GM18505 (cell line): ENCODE measurements at regions not wholly inside any gene's neighbourhood (a gene's known extent, or its start where the extent isn't known, plus 50 kb on each side); places are given as distances from the start of the nearest gene placed in this dataset.
"Not testable (repeated sequence)": the region's sequence is repeated elsewhere in the genome, so short reads cannot be mapped to it uniquely, and the experiment has no call there.

Experiments
- ATAC-seq: cut with Tn5 transposase; IDR thresholded peaks from one replicate; pipeline ENCODE4 v1.9.1; 2021; ENCODE audit not compliant: unreplicated experiment
- POLR2A ChIP-seq: IDR thresholded peaks from 4 replicates; pipeline ENCODE4 v1.6.1; 2011; ENCODE audit warnings: borderline replicate concordance; ENCODE audit not compliant: insufficient read depth, insufficient read length; ENCODE audit errors: extremely low read depth

DNA sequence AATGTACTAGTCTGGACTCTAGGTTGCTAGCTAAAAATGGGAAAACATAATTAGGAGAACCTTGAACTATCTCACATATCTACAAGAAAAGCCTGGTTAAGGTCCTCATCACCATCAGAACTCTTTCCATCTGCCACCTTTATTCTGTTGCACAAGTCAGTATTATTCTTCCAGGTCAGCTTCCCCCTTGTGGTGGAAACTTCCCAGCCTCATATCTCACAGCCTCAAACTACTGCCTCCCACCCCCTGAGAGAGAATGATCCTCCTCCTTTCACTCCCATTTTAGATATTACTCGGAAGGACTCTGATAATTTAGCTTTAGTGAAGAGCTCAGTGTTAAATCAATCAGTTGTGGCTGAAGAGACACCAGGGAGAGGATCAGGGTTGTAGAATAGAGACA lies 197.3 kb downstream of the ZNF92 start:
- not testable (repeated sequence) for ATAC-seq

DNA sequence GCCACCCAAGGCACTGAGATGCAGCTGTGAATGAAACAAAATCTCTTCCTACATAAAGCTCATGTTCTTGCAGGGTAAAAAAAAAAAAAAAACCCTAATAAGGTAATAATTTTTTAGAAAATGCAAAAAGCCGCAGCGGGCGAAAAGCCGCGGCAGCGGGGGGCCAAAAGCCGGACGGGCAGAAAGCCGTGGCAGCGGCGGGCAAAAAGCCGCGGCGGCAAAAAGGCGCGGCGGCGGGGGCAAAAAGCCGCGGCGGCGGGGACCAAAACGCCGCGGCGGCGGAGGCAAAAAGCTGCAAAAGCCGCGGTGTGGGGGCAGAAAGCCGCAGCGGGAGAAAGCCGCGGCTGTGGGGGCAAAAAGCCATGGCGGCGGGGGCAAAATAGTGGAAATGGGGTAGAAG lies 198.9 kb downstream of the ZNF92 start:
- not testable (repeated sequence) for ATAC-seq

DNA sequence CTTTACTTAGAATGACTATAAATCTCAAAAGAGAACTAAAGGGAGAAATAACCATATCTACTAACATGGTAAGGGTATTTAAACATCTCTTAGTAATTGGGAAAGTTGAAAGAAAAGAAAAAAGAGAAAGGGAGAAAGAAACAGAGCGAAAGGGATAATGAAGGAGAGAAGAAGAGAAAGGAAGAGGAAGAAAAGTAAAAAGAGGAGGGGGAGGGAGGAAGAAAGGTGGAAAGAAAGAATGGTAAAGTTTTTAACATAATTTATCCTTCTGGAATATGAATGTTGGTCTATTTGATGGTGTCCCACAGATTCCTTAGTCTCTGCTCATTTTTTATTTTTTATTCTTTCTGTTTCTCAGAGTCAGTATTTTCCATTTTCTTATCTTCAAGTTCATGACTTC lies 202.7 kb downstream of the ZNF92 start:
- not testable (repeated sequence) for ATAC-seq

DNA sequence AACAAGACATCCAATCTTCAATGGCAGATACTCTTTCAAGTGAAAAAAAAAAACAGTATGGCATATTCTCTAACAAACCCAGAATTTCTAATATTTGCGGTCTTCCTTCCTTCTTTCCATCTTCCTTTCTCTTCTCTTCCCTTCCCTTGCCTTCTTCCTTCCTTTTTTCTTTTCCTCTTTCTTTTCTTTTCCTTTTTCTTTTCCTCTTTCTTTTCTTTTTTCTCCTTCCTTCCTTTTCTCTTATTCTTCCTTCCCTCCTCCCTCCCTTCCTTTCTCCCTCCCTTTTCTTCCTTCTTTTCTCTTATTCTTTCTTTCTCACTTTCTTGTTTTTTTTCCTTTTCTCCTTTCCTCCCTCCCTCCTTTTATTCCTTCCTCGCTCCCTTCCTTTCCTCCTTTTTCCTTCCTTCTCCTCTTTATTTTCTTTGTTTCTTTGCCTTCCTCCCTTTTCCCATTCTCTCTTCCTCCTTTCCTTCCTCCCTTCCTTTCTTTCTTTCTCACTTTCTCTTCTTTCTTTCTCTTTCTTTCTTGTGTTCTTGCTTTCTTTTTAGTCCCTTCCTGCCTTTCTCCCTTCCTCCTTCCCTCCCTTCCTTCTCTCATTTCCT lies 209.0 kb downstream of the ZNF92 start:
- not testable (repeated sequence) for ATAC-seq

DNA sequence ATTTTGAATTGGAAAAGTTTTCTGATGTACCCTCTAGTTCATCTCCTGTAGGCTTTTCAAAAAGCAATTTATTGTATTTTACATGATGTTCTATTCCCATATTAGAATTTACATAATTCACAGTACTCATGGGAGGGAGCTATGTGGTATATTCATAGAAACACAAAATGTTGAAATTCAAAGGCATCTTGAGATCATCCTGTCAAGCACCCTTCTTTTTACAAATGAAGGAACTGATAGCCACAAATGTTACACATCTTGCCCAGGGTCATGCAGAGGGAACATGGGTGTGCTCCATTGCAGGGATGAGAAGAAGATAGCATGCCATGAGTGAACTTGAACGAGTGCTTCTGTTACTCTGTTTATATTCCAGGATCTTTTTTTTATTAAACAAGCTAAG lies 228.8 kb downstream of the ZNF92 start:
- ATAC-seq = not testable (repeated sequence)

DNA sequence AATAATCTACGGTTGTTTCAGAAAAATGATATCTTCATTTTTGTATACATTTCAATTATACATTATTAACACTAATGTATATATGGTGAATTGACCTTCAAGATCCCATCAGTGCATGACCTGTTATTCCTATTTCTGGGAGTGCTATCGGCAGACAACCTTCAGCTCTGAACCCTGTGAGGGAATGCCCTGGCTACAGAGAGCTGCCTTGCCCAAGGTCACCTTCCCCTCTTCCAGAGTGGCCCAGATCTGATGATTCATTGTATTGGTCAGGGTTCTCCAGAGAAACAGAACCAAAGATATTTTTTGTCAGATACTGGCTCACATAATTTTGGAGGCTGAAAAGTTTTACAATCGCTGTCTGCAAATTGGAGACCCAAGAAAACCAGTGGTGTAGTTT lies 235.5 kb downstream of the ZNF92 start:
- no peak for ATAC-seq

DNA sequence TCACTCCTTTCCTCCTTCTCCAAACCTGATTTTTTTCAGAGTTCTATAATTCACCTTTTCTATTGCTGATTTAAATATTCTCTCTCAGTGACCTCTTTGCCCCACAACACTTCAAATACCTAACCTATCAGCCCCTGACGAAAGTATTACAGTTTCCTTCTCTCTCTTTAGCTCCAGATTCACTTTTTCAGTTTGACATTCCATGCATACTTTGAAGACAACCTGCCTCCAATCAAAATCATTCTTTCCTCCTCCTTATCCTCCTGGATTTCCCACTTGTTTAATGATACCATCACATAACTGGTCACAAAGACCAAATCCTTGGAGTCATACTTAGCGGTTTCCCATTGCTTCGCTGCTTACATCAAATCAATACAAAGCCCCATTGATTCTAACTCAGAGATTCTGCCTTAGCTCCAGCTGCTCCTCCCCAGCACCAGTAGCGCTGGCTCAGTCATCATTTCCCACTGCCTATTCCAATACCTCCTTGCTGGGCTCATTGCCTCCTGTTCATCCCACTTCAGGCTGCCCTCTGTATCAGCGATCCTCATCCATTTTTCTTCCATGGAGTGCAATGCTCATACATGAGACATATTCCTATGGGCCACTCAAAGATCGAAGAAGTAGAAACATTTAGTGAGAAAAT lies 240.1 kb downstream of the ZNF92 start:
- not testable (repeated sequence) for ATAC-seq

More for the DNA sequence above, 235.5 kb downstream of the ZNF92 start:
- no peak for TF ChIP-seq POLR2A

DNA sequence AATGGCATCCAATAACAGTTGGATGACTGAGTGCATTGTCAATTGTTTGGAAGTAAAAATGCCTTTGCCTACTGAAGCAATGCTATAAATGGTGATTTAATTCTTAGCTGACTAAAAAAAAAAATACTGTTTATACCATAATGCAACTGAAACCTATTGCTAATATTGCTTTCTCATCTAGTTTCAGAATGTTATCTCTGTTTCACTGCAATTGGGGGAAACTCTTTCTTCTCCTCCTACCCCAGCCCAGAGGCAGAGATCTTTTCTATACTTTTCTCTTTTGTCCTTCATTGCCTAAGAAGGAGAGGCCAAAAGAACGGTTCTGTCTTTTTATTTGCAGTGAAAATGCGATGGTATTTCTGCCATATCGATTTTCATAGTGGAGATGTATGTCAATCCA lies 242.5 kb downstream of the ZNF92 start:
- not testable (repeated sequence) for ATAC-seq

DNA sequence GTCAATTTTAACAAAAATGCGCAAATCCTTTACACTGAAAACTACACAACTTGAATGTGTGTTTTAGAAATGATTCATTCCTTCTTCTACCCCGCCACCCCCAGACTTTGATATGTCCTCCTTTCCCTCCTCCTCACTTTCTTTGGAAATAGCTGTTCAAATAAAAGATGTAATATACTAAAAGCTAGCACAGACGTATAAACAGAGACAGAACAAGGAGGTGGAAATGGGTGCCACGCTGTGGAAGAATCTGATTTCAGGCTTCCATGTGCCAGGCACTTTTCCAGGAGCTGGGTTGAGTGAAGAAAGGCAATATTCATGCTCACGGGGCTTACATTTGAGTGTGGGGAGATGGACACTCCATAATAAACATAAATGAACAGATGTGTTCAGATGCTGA lies 246.6 kb downstream of the ZNF92 start:
- not testable (repeated sequence) for ATAC-seq

DNA sequence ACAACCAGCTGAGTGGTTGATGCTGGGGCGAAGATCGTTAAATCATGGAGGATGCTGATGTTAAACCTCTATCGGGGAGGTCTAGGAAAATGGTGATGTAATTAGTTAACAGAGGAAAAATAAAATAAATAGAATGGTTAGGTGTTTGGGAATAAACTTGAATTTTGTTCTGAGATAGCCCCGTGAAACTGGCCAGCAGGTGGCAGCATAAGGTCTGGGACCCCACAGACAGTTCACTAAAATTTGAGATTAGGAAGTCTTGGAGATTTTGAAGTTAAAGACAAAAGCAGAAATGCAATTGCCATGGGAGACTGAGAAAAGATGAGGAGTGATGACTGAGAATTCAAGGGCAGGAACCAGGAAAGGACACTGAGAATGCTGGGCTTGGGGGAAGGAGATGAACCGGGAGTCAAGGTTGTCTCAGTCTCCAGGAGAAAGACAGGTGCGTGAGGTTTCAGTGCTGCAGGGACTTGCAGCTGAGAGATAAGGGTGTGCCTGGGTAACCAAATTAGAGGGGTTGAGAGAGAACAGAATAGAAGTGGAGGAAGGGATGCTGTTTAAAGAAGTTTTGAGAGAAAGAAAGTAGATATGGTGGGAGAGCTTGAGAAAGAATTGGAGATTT lies 248.0 kb downstream of the ZNF92 start:
- not testable (repeated sequence) for ATAC-seq

DNA sequence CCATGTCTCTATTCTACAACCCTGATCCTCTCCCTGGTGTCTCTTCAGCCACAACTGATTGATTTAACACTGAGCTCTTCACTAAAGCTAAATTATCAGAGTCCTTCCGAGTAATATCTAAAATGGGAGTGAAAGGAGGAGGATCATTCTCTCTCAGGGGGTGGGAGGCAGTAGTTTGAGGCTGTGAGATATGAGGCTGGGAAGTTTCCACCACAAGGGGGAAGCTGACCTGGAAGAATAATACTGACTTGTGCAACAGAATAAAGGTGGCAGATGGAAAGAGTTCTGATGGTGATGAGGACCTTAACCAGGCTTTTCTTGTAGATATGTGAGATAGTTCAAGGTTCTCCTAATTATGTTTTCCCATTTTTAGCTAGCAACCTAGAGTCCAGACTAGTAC lies 241.6 kb upstream of the VKORC1L1 start:
- not testable (repeated sequence) for ATAC-seq

DNA sequence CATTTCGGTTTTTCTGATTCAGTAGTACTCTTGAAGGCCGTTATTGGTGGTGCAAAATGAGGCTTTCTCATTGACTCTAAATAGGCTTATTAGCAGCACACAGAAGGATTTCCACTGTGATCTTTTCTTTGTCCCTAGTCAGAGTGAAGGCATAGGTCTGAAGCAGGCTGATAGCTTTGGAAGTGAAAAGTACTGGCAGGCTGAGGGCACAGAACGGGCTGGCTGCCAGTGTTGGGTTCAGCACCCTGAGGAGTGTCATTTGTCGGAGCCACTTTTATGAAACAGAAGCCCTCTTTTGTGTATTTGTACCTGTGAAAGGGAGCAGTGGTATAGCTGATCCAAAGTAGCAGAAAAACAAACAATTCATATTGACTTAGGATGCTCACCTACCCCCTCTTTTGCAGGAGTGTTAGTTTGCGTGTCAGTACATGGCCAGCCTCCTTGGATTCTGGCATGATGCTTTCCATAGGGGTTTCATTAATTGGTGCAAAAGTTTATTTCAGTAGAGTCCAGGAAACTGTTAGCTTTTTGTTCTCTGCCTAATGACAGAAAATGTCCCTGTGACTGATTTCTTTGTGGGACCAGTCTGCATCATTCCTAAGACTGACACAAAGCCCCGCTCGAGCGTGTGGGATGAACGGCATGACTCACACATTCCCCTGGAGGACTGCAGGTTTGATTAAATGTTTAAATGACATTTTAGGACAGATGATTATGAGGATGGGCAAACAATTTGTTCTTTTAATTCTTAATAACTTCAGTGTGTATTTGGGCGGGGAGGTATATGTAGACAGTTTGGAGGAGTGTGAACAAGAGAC lies 239.1 kb upstream of the VKORC1L1 start:
- not testable (repeated sequence) for ATAC-seq

DNA sequence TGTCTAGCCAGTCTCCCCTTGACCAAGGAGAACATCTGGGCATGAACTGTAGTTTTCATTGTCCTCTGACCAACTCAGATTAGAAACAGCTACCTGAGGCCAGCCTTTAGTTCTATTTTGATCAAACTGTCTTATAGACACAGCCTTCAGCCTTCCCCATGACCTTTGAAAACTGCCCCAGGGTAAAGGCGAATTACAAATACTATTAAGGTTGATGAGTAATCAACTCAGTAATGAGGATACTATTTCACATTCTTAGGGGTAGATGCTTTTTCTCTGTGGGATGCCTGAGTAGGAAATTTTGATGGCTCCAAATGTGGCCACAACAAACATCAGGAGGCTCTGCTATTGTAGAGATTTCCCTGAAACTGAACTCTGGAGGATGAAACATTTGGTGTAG lies 234.0 kb upstream of the VKORC1L1 start:
- ATAC-seq = not testable (repeated sequence)

DNA sequence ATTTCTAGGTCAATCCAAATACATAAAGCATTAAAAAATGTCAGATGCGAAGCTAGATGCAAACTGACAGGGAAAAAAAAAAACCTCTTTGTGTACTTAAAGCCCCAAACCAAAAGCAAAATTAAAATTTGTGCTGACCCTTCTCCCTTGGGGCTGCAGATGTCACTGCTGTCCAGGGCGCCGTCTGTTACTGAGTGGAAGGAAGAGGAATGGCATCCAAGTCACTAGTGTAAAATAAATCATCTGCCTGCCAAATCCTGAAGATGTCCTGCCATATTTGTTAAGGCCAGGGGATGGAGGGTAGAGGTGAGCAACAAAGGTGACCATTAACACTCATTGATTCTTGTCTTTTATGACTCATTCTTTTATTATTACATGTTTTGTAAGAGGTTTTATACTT lies 233.2 kb upstream of the VKORC1L1 start:
- not testable (repeated sequence) for ATAC-seq

DNA sequence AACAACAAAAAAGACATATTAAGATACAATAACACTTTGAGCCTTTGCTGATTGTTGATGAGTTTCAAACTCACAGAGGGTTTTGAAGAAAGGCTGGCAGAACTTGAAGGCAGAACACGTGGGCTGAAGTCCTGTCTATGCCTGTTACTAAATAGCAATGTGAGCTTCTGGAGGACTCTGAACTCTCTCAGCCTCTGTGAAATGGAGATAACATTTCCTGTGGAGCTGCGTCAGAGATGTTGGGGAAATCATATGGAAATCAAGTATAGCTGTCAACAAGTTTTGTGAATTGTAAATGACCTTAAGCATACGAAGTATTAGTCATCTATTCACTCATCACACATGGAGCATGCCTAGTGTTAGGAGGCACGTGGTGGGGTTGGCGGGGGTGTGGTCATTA lies 229.4 kb upstream of the VKORC1L1 start:
- not testable (repeated sequence) for ATAC-seq

DNA sequence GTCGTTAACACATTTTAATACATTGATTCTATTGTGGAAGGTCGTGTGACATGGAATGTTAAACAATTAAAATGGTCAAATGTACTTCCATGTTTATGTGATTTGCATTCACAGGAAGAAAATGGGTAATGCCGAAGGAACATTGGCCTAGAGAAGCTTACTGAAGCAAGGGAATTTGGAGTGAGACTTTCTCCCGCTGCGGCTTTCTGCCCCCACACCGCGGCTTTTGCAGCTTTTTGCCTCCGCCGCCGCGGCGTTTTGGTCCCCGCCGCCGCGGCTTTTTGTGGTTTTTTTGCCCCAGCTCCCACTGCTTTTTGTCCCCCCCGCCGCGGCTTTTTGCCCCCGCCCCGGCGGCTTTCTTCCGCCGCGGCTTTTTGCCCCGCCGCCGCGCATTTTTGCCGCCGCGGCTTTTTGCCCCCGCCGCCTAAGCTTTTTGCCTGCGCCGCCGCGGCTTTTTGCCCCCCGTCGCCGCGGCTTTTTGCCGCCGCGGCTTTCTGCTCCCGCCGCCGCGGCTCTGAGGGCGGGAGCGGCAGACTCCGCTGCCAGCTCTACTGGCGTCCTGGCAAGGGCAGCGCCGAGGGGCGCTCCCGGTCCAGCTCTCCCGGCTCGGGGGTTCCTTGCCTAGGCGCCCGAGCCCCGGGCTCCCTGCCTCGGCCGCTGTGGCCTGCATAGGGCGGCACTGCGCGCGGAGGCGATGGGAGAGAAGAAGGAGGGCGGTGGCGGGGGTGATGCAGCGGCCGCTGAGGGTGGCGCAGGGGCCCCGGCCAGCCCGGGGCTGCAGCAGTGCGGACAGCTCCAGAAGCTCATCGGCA lies 225.5 kb upstream of the VKORC1L1 start:
- not testable (repeated sequence) for ATAC-seq

DNA sequence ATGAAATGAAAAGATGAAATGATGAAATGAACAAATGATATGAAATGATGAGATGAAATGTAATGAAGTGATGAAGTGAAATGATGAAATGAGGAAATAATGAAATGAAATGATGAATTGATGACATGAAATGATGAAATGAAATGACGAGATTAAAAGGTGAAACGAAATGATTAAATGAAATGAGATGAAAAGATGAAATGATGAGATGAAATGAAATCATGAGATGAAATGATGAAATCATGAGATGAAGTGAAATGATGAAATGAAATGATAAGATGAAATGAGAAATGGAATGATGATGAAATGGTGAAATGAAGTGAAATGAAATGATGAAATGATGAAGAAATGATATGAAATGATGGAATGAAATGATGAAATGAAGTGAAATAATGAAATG lies 221.7 kb upstream of the VKORC1L1 start:
- ATAC-seq = not testable (repeated sequence)

DNA sequence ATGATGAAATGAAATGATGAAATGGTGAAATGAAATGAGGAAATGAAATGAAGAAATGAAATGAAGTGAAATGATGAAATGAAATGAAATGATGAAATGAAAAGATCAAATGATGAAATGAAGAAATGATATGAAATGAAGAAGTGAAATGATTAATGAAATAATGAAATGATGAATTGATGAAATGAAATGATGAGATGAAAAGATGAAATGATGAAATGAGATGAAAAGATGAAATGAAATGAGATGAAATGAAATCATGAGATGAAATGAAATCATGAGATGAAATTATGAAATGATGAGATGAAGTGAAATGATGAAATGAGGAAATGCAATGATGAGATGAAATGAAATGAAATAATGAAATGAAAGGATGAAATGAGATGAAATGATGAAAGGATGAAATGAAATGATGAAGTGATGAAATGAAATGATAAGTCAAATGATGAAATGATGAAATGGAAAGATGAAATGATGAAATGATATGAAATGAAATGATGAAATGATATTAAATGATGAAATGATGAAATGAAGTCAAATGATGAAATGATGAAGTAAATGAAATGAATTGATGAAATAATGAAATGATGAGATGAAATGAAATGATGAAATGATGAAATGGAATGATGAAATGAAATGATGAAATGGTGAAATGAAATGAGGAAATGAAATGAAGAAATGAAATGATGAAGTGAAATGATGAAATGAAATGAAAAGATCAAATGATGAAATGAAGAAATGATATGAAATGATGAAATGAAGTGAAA lies 220.9 kb upstream of the VKORC1L1 start:
- not testable (repeated sequence) for ATAC-seq

DNA sequence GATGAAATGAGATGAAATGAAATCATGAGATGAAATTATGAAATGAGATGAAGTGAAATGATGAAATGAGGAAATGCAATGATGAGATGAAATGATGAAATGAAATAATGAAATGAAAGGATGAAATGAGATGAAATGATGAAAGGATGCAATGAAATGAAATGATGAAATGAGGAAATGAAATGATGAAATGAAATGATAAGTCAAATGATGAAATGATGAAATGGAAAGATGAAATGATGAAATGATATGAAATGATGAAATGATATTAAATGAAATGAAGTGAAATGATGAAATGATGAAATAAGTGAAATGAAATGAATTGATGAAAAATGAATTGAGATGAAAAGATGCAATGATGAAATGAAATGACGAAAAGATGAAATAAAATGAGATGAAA lies 220.2 kb upstream of the VKORC1L1 start:
- ATAC-seq = not testable (repeated sequence)
